HG03342 (cell line): ENCODE measurements at regions not wholly inside any gene's neighbourhood (a gene's known extent, or its start where the extent isn't known, plus 50 kb on each side); places are given as distances from the start of the nearest gene placed in this dataset.
"Not testable (repeated sequence)": the region's sequence is repeated elsewhere in the genome, so short reads cannot be mapped to it uniquely, and the experiment has no call there.

Experiments used
- ATAC-seq: cut with Tn5 transposase; IDR thresholded peaks from one replicate; pipeline ENCODE4 v1.9.1; 2021; ENCODE audit warnings: mild to moderate bottlenecking, moderate library complexity; ENCODE audit not compliant: unreplicated experiment

- ATAC-seq: no peak
Measured at GRCh38 chr4:126856906-126857305, 775.9 kb upstream of the INTU start.

GRCh38 chr4:126859314-126859713 lies 773.4 kb upstream of the INTU start:
- ATAC-seq: no peak

GRCh38 chr4:126859872-126860271 lies 772.9 kb upstream of the INTU start:
- no peak for ATAC-seq

GRCh38 chr4:126860308-126860707 lies 772.4 kb upstream of the INTU start:
- ATAC-seq: no peak

- ATAC-seq: no peak
Measured at GRCh38 chr4:126869967-126870366, 762.8 kb upstream of the INTU start.

- ATAC-seq: no peak
Measured at GRCh38 chr4:126871810-126872209, 760.9 kb upstream of the INTU start.

GRCh38 chr4:126874533-126874932 lies 758.2 kb upstream of the INTU start:
- ATAC-seq: no peak

- no peak for ATAC-seq
Measured at GRCh38 chr4:126888968-126889367, 743.8 kb upstream of the INTU start.

- no peak for ATAC-seq
Measured at GRCh38 chr4:126890383-126890782, 742.4 kb upstream of the INTU start.

- no peak for ATAC-seq
Measured at GRCh38 chr4:126890994-126891393, 741.8 kb upstream of the INTU start.

- ATAC-seq: no peak
Measured at GRCh38 chr4:126894963-126895362, 737.8 kb upstream of the INTU start.

- no peak for ATAC-seq
Measured at GRCh38 chr4:126895988-126896570, 736.7 kb upstream of the INTU start.

GRCh38 chr4:126897038-126897437 lies 735.7 kb upstream of the INTU start:
- ATAC-seq: no peak

- no peak for ATAC-seq
Measured at GRCh38 chr4:126898815-126899214, 733.9 kb upstream of the INTU start.

- ATAC-seq: no peak
Measured at GRCh38 chr4:126899331-126899801, 733.4 kb upstream of the INTU start.

- ATAC-seq: no peak
Measured at GRCh38 chr4:126906466-126906865, 726.3 kb upstream of the INTU start.

- no peak for ATAC-seq
Measured at GRCh38 chr4:126907389-126907788, 725.4 kb upstream of the INTU start.

GRCh38 chr4:126916049-126916625 lies 716.6 kb upstream of the INTU start:
- no peak for ATAC-seq

GRCh38 chr4:126916626-126917140 lies 716.1 kb upstream of the INTU start:
- no peak for ATAC-seq

- ATAC-seq: not testable (repeated sequence)
Measured at GRCh38 chr4:126922328-126922938, 710.3 kb upstream of the INTU start.

- no peak for ATAC-seq
Measured at GRCh38 chr4:126924237-126924636, 708.5 kb upstream of the INTU start.

- ATAC-seq: not testable (repeated sequence)
Measured at GRCh38 chr4:126930059-126930458, 702.7 kb upstream of the INTU start.
